Activated CD8-positive, alpha-beta T cell treated with anti-CD3 and anti-CD28 coated beads for 36 hours (primary cell): ENCODE measurements at regions not wholly inside any gene's neighbourhood (a gene's known extent, or its start where the extent isn't known, plus 50 kb on each side); places are given as distances from the start of the nearest gene placed in this dataset.

Experiments
- ATAC-seq: fragments of 200-7000 bp; cut with Tn5 transposase; one replicate; pipeline ENCODE4 v1.10.0; 2021; ENCODE audit warnings: mild to moderate bottlenecking, moderate library complexity
- CTCF ChIA-PET: fragments of 350-600 bp; sonication (Branson Sonifier 250); formaldehyde crosslinking; loops from one replicate; lab custom pipeline; 2021; ENCODE audit warnings: antibody characterized with exemption; lab: Charles Lee
- POLR2A ChIA-PET: fragments of 350-600 bp; sonication (Branson Sonifier 250); formaldehyde crosslinking; loops from one replicate; lab custom pipeline; 2021; ENCODE audit warnings: antibody characterized with exemption; lab: Charles Lee
- DNase-seq: peaks from one replicate; pipeline ENCODE4 v3.0.0-alpha.2; 2020
- H3K27ac Mint-ChIP-seq: one replicate; pipeline ENCODE4 v1.8.0; 2021; ENCODE audit warnings: mild to moderate bottlenecking, mixed read lengths
- H3K27me3 Mint-ChIP-seq: one replicate; pipeline ENCODE4 v1.8.0; 2021; ENCODE audit warnings: mixed read lengths
- H3K36me3 Mint-ChIP-seq: one replicate; pipeline ENCODE4 v1.8.0; 2021; ENCODE audit warnings: low read depth, mixed read lengths
- H3K4me1 Mint-ChIP-seq: one replicate; pipeline ENCODE4 v1.8.0; 2021; ENCODE audit warnings: low read depth, mixed read lengths
- H3K4me3 Mint-ChIP-seq: one replicate; pipeline ENCODE4 v1.8.0; 2021; ENCODE audit warnings: mild to moderate bottlenecking, moderate library complexity, mixed read lengths
- H3K9me3 Mint-ChIP-seq: one replicate; pipeline ENCODE4 v1.8.0; 2021; ENCODE audit warnings: mixed read lengths
- CTCF ChIP-seq: fragments of 200-600 bp; IDR thresholded peaks from one replicate; pipeline ENCODE4 v1.8.0; 2022; ENCODE audit warnings: antibody characterized with exemption, mild to moderate bottlenecking
- intact Hi-C: fragments of 100-400 bp; cut with micrococcal nuclease; formaldehyde crosslinking; loops from one replicate; pipeline ENCODE4 v1.10.0; 2022

- peaks cover 2% of the 10 kb centered on the region for H3K27me3 Mint-ChIP-seq
- no peak for ATAC-seq
- no peaks in the 10 kb centered on the region for H3K36me3 Mint-ChIP-seq
- DNase-seq: no peak
- H3K9me3 Mint-ChIP-seq: no peaks in the 10 kb centered on the region
- no peak for TF ChIP-seq CTCF
- H3K4me1 Mint-ChIP-seq: no peaks in the 10 kb centered on the region
- no peak overlapping the region for H3K4me3 Mint-ChIP-seq
- H3K27ac Mint-ChIP-seq: no peak overlapping the region
- intact Hi-C loops: no loop called here
- ChIA-PET POLR2A (no interaction called here), CTCF (no interaction called here)
Measured at GRCh38 chr2:220041447-220041846, 414.0 kb downstream of the SLC4A3 start.

GRCh38 chr2:220043155-220043989 lies 415.9 kb downstream of the SLC4A3 start:
- peaks cover 2% of the 10 kb centered on the region for H3K27me3 Mint-ChIP-seq
- no peaks in the 10 kb centered on the region for H3K4me1 Mint-ChIP-seq
- H3K9me3 Mint-ChIP-seq: no peaks in the 10 kb centered on the region
- POLR2A ChIA-PET: no interaction called here
- TF ChIP-seq CTCF: no peak
- intact Hi-C loops: no loop called here
- ATAC-seq: no peak
- DNase-seq: no peak
- no peaks in the 10 kb centered on the region for H3K36me3 Mint-ChIP-seq
- H3K4me3 Mint-ChIP-seq: no peak overlapping the region
- H3K27ac Mint-ChIP-seq: no peak overlapping the region
- CTCF ChIA-PET: no interaction called here

GRCh38 chr2:220043990-220044335 lies 416.5 kb downstream of the SLC4A3 start:
- no peak for TF ChIP-seq CTCF
- ChIA-PET CTCF (no interaction called here), POLR2A (no interaction called here)
- Mint-ChIP-seq H3K9me3 (no peaks in the 10 kb centered on the region), H3K4me1 (no peaks in the 10 kb centered on the region), H3K27me3 (peaks cover 2% of the 10 kb centered on the region), H3K36me3 (no peaks in the 10 kb centered on the region), H3K27ac (no peak overlapping the region), H3K4me3 (no peak overlapping the region)
- DNase-seq (no peak), ATAC-seq (no peak)
- intact Hi-C loops: no loop called here

- Mint-ChIP-seq H3K27ac (no peak overlapping the region), H3K4me1 (no peaks in the 10 kb centered on the region), H3K27me3 (peaks cover 2% of the 10 kb centered on the region), H3K4me3 (no peak overlapping the region), H3K36me3 (no peaks in the 10 kb centered on the region), H3K9me3 (no peaks in the 10 kb centered on the region)
- ATAC-seq (no peak), DNase-seq (no peak)
- ChIA-PET POLR2A (no interaction called here), CTCF (no interaction called here)
- TF ChIP-seq CTCF: no peak
- intact Hi-C loops: no loop called here
Measured at GRCh38 chr2:220044383-220044782, 417.0 kb downstream of the SLC4A3 start.

GRCh38 chr2:220046507-220046906 lies 419.1 kb downstream of the SLC4A3 start:
- Mint-ChIP-seq H3K36me3 (no peaks in the 10 kb centered on the region), H3K4me1 (no peaks in the 10 kb centered on the region), H3K9me3 (no peaks in the 10 kb centered on the region), H3K4me3 (no peak overlapping the region), H3K27me3 (peaks cover 2% of the 10 kb centered on the region), H3K27ac (no peak overlapping the region)
- POLR2A ChIA-PET: no interaction called here
- intact Hi-C loops: no loop called here
- DNase-seq (no peak), ATAC-seq (no peak)
- TF ChIP-seq CTCF: no peak
- CTCF ChIA-PET: no interaction called here
